NCI-H2196 (cell line): ENCODE measurements at regions not wholly inside any gene's neighbourhood (a gene's known extent, or its start where the extent isn't known, plus 50 kb on each side); places are given as distances from the start of the nearest gene placed in this dataset.
"Not testable (repeated sequence)": the region's sequence is repeated elsewhere in the genome, so short reads cannot be mapped to it uniquely, and the experiment has no call there.

ENCODE experiments used
- DNase-seq: peaks from one replicate; lab custom pipeline; 2025; ENCODE audit not compliant: unreplicated experiment; lab: John Stamatoyannopoulos, UW

GRCh38 chr7:115227473-115228235 is 305.8 kb downstream of the MDFIC start:
- DNase-seq: no peak

GRCh38 chr7:115226410-115226809 is 304.5 kb downstream of the MDFIC start:
- no peak for DNase-seq

DNA sequence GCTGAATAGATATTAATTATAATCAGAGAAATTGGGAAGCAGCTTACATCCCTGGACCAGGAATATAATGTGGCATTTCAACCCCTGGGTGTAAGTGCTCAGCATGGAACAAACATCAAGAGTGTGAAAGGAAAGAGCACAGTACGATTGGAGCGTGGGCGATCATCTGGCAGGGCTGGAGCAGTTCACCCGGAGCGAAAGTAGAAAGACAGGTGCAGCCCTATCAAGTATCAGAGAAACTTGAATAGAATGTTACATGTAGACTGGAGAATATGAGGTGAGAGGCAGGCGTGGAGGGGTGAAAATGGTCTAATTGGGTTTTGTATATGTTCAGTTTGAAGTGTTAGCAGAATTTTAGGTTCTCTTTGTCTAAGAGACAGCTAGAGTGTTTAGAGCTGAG is 303.0 kb downstream of the MDFIC start:
- DNase-seq: no peak

- DNase-seq: no peak
Observed at GRCh38 chr7:115223959-115224358, 302.1 kb downstream of the MDFIC start.

DNA sequence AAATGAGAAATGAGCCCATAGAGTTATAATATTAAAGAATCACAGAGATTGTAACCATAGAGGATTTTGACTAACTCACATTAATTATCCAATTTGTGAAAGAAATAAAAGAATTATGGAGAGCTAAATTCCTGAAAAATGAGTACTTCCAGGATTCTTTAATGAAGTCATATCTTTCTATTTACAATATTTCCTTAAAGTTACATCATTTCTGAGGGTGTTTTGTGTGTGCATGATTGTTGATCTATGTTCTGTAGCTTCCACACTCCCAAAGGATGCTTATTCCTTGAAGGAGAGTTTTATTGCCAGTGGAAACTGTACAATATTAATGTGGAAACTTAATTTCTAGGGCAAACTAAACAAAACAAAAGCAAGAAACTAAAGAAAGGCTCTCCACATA is 299.6 kb downstream of the MDFIC start:
- no peak for DNase-seq

GRCh38 chr7:115218076-115218475 is 296.2 kb downstream of the MDFIC start:
- no peak for DNase-seq

GRCh38 chr7:115217373-115217772 is 295.5 kb downstream of the MDFIC start:
- DNase-seq: no peak

DNA sequence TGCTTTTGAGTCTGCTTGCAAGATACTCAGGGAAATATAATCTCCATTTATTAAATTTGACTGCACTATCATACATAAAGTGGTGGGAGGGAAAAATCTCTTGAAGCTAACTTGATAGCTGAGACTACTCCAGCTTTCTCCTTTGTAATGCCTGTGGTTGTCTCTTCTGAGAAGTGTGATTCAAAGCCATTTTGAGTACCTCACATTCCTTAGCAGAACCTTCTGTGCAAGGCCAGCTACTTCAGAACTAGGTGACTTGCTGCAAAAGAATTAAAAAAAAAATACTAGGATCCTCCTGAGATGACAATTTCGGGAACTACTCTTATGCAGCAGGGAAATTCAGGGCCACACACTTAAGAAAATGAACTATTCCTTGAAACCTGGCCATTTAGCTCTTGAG is 294.8 kb downstream of the MDFIC start:
- DNase-seq: no peak

DNA sequence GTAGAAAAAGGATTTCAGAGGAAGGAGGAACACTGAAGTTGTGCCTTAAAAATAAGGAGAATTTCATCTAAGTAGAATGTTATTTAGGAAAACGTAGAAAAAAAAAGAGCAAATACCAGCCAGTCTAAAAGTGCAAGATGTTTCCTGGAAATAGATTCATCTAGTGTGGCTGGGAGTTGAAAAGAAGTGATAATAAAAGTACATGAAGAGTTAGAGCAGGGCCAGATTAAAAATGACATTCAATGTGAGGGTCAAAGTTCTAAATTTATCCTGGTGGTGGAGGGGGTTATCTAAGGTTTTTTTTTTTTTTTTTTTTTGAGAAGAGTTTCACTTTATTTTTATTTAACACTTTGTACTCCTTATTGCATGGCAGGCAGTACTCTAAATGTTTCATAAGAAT is 289.3 kb downstream of the MDFIC start:
- DNase-seq: no peak

- DNase-seq: no peak
Observed at GRCh38 chr7:115210552-115210951, 288.7 kb downstream of the MDFIC start.

DNA sequence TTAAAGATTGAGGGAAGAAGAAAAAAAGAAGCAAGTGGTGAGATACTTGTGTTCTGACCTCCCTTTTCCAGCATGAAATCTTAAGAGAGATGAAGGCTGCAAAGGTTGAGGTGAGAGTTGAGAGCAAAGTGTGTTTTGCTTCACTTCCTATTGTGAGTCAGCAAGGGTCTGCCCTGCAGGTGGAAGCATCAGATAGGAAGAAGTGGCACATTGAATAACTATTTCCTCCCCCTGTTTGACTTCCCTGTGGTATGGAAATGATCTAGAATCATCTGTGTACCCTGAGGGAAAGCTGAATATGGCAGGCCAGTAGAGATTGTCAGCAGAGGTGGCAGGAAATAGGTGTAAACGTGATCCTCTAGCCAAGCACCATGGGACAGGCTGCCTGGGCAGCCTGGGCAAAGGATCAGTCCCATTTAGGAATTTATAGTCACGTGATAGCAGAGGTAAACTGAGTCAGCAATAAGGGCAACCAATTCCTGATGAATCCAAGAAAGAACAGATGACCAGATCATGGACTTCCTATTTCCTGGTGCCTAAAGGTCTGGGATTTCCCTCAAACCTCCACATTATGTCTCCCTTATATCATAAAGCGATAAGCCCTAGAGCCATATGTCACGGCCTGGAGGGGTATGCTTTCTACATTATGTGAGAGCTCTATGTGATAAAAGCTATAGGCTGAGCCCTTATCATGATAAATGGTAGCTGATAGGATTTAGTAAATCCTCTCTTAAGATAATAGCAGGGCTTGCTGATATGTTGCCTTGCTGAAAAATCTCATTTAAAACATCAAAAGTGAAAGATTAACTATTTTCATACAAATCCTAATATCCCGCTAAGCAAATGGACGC is 287.0 kb downstream of the MDFIC start:
- DNase-seq: no peak

GRCh38 chr7:115206374-115206773 is 284.5 kb downstream of the MDFIC start:
- DNase-seq: not testable (repeated sequence)

DNA sequence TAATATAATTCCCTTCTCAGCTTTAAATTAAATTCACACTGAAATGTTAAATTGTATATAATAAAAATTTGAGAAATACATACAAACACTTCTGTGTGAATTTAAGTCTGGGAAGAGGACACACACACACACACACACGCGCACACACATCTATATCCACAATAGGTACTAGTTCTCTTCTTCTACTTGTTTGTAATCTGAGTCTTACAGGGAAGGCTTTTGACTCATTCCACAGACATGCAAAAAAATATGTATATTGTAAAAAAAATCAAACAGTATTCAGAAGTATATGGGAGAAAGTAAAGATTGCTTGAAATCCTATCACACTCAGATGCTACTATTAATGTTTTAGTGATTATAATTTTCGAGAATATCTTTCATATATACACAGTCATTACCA is 276.2 kb downstream of the MDFIC start:
- no peak for DNase-seq

- no peak for DNase-seq
Observed at GRCh38 chr7:115195208-115195607, 273.3 kb downstream of the MDFIC start.

- DNase-seq: no peak
Observed at GRCh38 chr7:115191526-115191925, 269.6 kb downstream of the MDFIC start.

GRCh38 chr7:115183431-115184057 is 261.6 kb downstream of the MDFIC start:
- DNase-seq: no peak

DNA sequence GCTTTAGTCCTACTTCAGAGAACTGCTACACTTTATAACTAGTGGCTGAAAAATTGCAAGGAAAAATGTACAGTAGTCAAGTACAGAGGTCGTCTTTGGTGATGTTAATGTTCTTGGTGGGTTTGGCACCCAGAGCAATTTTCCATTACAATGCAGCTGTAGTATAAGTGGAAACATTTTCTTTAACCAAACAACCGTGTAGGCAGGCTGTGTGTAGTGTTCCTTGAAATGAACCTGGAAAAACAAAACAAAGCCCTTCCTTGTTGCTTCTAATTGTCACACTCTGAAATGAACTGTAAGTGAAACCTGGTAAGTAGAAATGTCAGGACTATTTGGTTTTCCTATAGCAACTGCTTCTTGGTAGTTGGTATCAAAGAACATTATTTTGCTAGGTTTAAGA is 256.9 kb downstream of the MDFIC start:
- no peak for DNase-seq

DNA sequence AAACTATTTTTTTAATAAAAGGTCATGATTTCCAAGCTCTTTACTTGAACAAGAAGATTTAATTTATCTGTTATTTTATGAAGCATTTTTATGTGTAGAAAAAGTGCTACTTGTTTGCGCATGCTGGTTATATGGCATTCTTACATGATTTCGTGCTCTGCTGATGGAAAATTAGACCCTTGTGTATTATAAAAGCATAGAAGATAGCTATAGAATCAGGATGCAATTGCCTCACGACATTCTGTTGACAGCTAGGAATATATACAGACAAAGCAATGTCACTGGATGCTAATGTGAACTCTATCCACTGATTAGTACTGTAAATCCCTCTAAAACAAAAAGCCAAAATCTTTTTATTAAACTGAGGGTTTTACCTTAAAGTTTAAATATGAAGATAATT is 255.9 kb downstream of the MDFIC start:
- no peak for DNase-seq

DNA sequence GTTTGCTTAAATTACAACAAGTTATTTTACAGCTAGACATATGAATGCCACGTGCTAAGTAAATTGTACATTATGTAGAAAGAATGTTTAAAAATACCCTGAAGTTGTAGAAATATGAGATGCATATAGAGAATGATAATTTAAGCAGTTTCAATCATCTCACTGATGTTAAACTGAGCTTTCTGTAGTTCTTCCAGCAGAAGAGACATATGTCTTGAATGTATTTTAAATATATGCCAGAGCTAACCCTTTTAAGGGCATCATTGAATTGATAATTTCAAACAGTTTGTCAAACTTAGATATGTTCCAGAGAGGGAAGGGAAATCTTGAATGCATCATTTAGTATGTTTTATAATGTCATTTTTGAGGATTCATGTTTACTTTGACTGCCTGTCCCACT is 255.2 kb downstream of the MDFIC start:
- DNase-seq: no peak

DNA sequence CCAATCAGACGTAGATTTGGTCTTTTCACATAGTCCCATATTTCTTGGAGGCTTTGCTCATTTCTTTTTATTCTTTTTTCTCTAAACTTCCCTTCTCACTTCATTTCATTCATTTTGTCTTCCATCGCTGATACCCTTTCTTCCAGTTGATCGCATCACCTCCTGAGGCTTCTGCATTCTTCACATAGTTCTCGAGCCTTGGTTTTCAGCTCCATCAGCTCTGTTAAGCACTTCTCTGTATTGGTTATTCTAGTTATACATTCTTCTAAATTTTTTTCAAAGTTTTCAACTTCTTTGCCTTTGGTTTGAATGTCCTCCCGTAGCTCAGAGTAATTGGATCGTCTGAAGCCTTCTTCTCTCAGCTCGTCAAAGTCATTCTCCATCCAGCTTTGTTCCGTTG is 250.5 kb downstream of the MDFIC start:
- DNase-seq: not testable (repeated sequence)

GRCh38 chr7:115153769-115154477 is 232.0 kb downstream of the MDFIC start:
- no peak for DNase-seq
